HUES48 (cell line): ENCODE measurements at regions not wholly inside any gene's neighbourhood (a gene's known extent, or its start where the extent isn't known, plus 50 kb on each side); places are given as distances from the start of the nearest gene placed in this dataset.
"Not testable (repeated sequence)": the region's sequence is repeated elsewhere in the genome, so short reads cannot be mapped to it uniquely, and the experiment has no call there.

Experiments used
- H3K27ac ChIP-seq: one replicate; pipeline ENCODE4 v1.7.0; 2013; ENCODE audit warnings: low read depth, low read length, inconsistent platforms
- H3K27me3 ChIP-seq: 2 replicates; pipeline ENCODE4 v1.6.1; 2013; ENCODE audit warnings: mild to moderate bottlenecking, low read length; ENCODE audit not compliant: control insufficient read depth, insufficient read depth
- H3K36me3 ChIP-seq: 2 replicates; pipeline ENCODE4 v1.6.1; 2013; ENCODE audit warnings: low read length; ENCODE audit not compliant: control insufficient read depth, insufficient read depth
- H3K4me1 ChIP-seq: 2 replicates; pipeline ENCODE4 v1.6.1; 2013; ENCODE audit warnings: mild to moderate bottlenecking, low read length; ENCODE audit not compliant: control insufficient read depth, insufficient read depth
- H3K4me3 ChIP-seq: 2 replicates; pipeline ENCODE4 v1.5.1; 2013; ENCODE audit warnings: mild to moderate bottlenecking, low read depth, low read length
- H3K9ac ChIP-seq: 2 replicates; pipeline ENCODE4 v1.6.1; 2013; ENCODE audit warnings: mild to moderate bottlenecking, low read depth, low read length, moderate library complexity
- H3K9me3 ChIP-seq: 2 replicates; pipeline ENCODE4 v1.6.1; 2013; ENCODE audit warnings: low read length; ENCODE audit not compliant: control insufficient read depth, insufficient read depth

DNA sequence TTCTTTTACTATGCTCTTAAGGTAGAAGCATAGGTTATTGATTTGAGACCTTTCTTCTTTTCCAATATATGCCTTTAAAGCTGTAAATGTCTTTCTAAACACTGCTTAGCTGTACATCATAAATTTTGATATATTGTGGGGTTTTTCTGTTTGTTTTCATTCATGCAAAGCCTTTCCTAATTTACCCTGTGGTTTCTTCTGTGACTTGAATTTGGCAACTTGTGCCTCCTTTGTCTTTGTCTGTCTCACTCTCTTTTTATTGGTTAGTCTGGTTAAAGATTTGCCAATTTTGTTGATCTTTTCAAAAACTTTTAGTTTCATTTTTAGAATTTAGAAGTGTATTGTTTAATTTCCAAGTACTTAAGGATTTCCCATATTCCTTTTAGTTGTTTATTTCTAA is 343.1 kb downstream of the OXSM start:
- Histone ChIP-seq H3K9me3 (no peaks in the 10 kb centered on the region), H3K4me3 (no peak overlapping the region), H3K36me3 (no peaks in the 10 kb centered on the region), H3K9ac (no peak overlapping the region), H3K4me1 (no peaks in the 10 kb centered on the region), H3K27me3 (no peaks in the 10 kb centered on the region), H3K27ac (no peak overlapping the region)

DNA sequence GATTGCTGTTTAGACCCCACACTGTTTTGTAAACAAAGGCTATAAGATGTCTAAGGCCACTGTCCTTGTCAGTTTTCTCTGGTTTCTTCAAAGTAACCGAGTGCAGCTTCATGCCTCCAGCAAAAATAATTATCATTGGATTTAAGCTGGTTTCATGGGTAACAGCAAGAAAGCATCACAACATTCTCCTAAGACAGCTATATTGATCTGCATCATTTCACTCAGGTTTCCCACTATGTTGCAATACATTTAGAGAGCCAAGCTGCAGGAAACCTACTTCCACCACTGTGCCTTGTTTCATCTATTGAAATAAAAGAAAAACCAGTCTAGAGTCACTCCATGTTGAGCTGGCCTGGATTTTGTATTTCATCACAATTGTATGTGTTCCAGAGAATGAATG is 351.4 kb downstream of the OXSM start:
- H3K9ac ChIP-seq: no peak overlapping the region
- H3K27me3 ChIP-seq: no peaks in the 10 kb centered on the region
- no peak overlapping the region for H3K4me3 ChIP-seq
- no peaks in the 10 kb centered on the region for H3K36me3 ChIP-seq
- no peaks in the 10 kb centered on the region for H3K4me1 ChIP-seq
- peaks cover 7% of the 10 kb centered on the region; the same call in 1 of the 2 replicates for H3K9me3 ChIP-seq
- no peak overlapping the region for H3K27ac ChIP-seq

DNA sequence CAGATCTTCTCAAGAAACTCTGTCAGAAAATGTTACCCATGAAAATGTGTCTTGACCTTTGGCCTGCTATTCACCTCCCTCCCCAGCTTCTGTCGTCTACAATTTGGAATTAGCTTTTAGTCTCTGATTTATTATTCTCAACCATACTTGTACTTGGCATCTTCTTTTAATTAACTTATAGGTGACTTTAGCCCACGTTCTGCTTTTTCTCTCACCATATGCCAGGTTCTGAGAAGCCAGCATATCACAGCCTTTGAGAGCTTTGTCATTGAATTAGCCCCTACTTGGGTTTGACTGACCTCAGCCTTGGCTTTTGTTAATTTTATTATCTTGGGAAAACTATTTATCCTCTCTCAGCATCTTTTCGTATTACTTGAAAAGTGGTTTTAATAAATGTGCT is 355.9 kb downstream of the OXSM start:
- H3K4me3 ChIP-seq: no peak overlapping the region
- no peaks in the 10 kb centered on the region for H3K9me3 ChIP-seq
- H3K27ac ChIP-seq: no peak overlapping the region
- no peak overlapping the region for H3K9ac ChIP-seq
- H3K36me3 ChIP-seq: no peaks in the 10 kb centered on the region
- no peaks in the 10 kb centered on the region for H3K27me3 ChIP-seq
- H3K4me1 ChIP-seq: no peaks in the 10 kb centered on the region

DNA sequence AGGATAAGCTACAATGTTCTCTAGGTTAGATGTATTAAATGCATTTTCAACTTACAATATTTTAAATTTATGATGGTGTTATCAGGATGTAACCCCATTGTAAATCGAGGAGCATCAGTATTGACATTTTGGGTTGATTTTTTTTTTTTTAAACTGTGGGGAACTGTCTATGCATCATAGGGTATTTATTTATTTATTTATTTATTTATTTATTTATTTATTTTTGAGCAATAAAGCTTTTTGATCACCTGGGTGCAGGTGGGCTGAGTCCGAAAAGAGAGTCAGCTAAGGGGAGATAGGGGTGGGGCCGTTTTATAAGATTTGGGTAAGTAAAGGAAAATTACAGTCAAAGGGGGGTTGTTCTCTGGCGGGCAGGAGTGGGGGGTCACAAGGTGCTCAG is 367.5 kb downstream of the OXSM start:
- not testable (repeated sequence) for H3K4me3 ChIP-seq, H3K27ac ChIP-seq, H3K36me3 ChIP-seq, H3K27me3 ChIP-seq, H3K9ac ChIP-seq, H3K9me3 ChIP-seq, H3K4me1 ChIP-seq

DNA sequence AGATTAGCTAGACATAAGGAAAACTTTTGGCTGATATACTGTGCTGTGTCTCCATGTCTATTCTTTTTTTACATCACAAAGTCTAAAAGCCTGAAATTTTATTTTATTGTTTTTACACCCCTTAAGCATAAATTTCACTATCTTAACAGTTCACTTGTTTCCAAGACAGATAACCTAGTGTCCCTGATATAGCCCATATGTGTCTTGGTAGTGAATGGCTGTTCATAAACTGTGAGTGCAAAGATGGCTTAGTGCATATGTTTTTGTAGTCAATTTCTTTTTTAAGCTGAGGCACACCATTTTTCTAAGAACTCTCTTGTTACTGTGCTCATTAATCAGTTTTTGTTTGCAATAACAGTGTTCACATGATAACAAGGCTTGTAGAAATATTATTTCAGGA is 381.1 kb downstream of the OXSM start:
- H3K9me3 ChIP-seq: no peaks in the 10 kb centered on the region
- no peaks in the 10 kb centered on the region for H3K27me3 ChIP-seq
- H3K36me3 ChIP-seq: no peaks in the 10 kb centered on the region

DNA sequence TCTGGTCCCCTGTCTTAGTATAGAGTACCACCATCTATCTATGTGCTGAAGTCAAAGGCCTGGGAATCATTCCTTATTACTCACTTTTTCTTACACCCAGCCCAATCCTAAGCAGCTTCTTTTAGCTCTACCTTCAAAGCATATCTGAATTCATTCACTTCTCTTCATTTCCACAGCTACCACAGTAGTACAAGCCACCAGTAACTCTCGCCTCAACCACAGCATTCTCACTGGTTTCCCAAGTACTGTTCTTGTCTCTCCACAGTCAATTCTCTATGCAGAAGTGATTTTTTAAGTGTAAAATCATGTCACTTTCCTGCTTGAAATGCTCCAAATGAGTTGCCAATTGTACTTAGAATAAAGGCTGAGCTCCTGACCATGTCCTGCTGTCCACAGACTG is 401.7 kb downstream of the OXSM start:
- no peak overlapping the region for H3K9ac ChIP-seq
- no peak overlapping the region for H3K27ac ChIP-seq

More for the DNA sequence above, 381.1 kb downstream of the OXSM start:
- Histone ChIP-seq H3K9ac (no peak overlapping the region), H3K27ac (no peak overlapping the region), H3K4me3 (no peak overlapping the region), H3K4me1 (no peaks in the 10 kb centered on the region)

DNA sequence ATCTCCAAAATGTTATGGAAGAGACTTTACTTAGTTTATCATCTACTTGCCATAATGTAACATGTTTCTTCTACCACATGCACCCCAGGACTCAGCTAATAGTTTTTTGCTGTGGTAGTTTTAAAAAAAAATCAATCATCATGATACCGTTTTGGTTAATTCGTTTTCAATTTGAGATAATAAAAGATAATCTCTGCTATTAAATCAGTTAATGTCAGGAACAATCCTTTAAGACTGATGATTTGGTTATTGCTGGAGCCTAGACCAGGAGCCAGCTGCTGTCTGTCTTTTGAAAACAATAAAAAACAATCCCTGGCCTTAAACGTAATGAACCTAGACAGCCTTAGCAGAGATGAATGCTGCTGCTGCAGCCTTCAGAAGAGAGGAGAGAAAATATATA is 403.7 kb downstream of the OXSM start:
- Histone ChIP-seq H3K27ac (no peak overlapping the region), H3K9me3 (no peaks in the 10 kb centered on the region), H3K4me3 (no peak overlapping the region), H3K27me3 (no peaks in the 10 kb centered on the region), H3K9ac (no peak overlapping the region), H3K4me1 (no peaks in the 10 kb centered on the region), H3K36me3 (no peaks in the 10 kb centered on the region)

More for the DNA sequence above, 401.7 kb downstream of the OXSM start:
- Histone ChIP-seq H3K36me3 (no peaks in the 10 kb centered on the region), H3K4me1 (no peaks in the 10 kb centered on the region), H3K27me3 (no peaks in the 10 kb centered on the region), H3K9me3 (no peaks in the 10 kb centered on the region), H3K4me3 (no peak overlapping the region)

DNA sequence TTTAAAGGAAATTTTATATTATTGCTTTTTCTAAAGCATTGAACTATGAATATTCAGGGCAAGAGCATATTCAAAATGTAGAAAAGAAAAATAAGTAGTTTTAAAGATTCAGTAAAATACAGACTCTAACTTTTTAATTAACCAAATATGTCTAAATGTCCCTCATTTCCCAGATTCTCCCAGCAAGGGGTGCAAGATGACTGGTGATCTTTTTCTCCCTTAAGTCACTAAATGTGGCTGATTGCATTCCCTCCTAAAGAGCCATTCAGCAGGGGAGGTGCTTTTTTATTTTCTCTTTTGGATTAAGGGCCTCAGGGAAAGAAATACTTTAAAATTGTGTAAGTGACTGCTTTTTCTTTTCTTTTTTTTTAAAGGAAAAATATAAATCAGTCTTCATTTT is 406.9 kb downstream of the OXSM start:
- Histone ChIP-seq H3K9me3 (no peaks in the 10 kb centered on the region), H3K9ac (no peak overlapping the region), H3K4me1 (no peaks in the 10 kb centered on the region), H3K4me3 (no peak overlapping the region), H3K27ac (no peak overlapping the region), H3K36me3 (no peaks in the 10 kb centered on the region), H3K27me3 (no peaks in the 10 kb centered on the region)

DNA sequence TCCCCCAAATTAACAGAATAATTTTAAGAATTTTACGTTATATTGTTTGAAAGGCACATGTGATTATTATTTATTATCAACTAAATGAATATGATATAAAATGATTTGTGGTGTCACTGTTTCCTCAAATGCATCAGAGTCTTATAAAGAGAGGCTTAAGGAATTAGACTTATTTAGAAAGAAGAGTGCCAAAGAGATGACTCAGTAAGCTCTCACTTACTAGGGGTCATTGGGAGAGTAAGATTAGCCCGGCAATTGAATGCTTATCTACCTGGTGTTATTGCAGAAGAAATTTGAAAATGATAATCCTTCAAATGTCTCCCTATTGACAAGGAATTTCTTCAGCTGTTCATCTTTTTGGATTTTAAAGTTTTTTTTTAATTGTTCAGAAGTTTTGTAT is 408.7 kb downstream of the OXSM start:
- Histone ChIP-seq H3K9me3 (no peaks in the 10 kb centered on the region), H3K4me3 (no peak overlapping the region), H3K27me3 (no peaks in the 10 kb centered on the region), H3K36me3 (no peaks in the 10 kb centered on the region), H3K9ac (no peak overlapping the region), H3K4me1 (no peaks in the 10 kb centered on the region), H3K27ac (no peak overlapping the region)

DNA sequence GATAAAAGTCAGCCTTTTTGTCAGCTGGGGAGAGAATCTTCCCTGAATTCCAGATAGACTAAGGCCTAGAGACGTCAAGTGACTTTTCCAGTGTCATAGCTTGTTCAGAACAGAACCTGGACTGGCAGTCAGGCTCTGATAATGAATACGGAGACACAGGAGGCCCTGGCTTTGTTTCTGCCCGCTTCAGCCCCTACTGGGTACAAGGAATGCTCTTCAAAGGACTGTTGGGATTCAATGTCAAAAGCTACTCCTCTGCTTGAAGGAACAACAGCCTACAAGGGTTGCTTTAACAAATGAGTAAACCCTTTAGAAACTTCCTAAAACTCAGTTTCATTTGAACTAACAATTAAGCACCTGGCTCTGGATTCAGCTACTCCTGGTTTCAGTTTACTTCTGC is 412.3 kb downstream of the OXSM start:
- no peaks in the 10 kb centered on the region for H3K36me3 ChIP-seq
- no peak overlapping the region for H3K9ac ChIP-seq
- H3K9me3 ChIP-seq: no peaks in the 10 kb centered on the region
- no peaks in the 10 kb centered on the region for H3K27me3 ChIP-seq
- H3K4me1 ChIP-seq: no peaks in the 10 kb centered on the region
- H3K27ac ChIP-seq: no peak overlapping the region
- H3K4me3 ChIP-seq: no peak overlapping the region

DNA sequence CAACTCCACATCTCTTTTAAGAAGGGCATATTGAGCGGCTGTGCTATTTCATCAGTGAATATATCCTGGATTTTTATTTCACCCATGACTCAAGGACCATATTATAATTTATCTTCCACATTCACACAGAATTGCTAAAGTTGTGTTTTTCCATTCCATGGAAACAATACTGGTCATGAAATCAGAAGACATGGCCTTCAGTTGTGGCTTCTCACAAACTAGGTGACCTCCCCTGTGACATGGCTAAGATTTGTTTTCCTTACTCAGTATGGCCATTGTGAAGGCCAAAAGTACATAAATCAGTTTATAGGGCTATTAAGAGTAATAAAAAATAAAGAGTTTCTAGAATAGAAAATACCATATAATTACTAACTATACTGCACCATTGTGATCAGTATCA is 415.6 kb downstream of the OXSM start:
- Histone ChIP-seq H3K9ac (no peak overlapping the region), H3K27me3 (no peaks in the 10 kb centered on the region), H3K36me3 (no peaks in the 10 kb centered on the region), H3K27ac (no peak overlapping the region), H3K4me1 (no peaks in the 10 kb centered on the region), H3K9me3 (no peaks in the 10 kb centered on the region), H3K4me3 (no peak overlapping the region)

DNA sequence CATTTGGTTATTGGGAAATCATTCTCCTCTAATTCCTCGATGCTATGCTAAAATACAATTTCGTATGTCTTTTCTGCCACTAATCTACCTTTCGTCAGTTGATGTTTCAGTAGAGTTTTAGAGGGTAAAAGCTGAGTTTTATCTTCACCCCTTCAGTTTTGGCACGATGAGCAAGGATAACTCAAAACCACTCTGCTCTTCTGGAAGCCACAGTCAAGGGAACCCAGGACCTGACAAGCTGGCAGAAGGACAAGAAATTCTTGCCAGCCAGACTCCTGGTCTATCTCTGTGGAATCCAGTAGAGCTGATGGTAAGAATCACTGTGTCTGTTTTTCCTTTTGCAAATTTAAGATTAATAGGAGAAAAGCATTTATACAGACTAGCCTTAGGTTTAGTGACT is 414.4 kb upstream of the LRRC3B start:
- H3K4me1 ChIP-seq: no peaks in the 10 kb centered on the region
- H3K27ac ChIP-seq: no peak overlapping the region
- H3K27me3 ChIP-seq: no peaks in the 10 kb centered on the region
- H3K9me3 ChIP-seq: peaks cover 3% of the 10 kb centered on the region
- H3K9ac ChIP-seq: no peak overlapping the region
- H3K36me3 ChIP-seq: no peaks in the 10 kb centered on the region
- H3K4me3 ChIP-seq: no peak overlapping the region
